Muscle layer of duodenum (tissue), 2 donors: ENCODE measurements at regions not wholly inside any gene's neighbourhood (a gene's known extent, or its start where the extent isn't known, plus 50 kb on each side); places are given as distances from the start of the nearest gene placed in this dataset.

ENCODE experiments used
- H3K27ac ChIP-seq: one replicate; pipeline ENCODE4 v1.7.0; 2013; ENCODE audit warnings: mild to moderate bottlenecking, low read length
- H3K27me3 ChIP-seq: one replicate; pipeline ENCODE4 v1.7.0; 2013; ENCODE audit warnings: low read depth, mild to moderate bottlenecking, control low read depth, low read length
- H3K36me3 ChIP-seq, 2 donors: one replicate each; pipeline ENCODE4 v1.7.0; 2013; ENCODE audit warnings: low read length in 2 of 2, control low read depth in 1 of 2, mild to moderate bottlenecking in 1 of 2; ENCODE audit not compliant: insufficient read depth in 2 of 2, control insufficient read depth in 1 of 2
- H3K4me1 ChIP-seq, 2 donors: one replicate each; pipeline ENCODE4 v1.7.0; 2013; ENCODE audit warnings: low read length in 2 of 2, mild to moderate bottlenecking in 2 of 2, control low read depth in 1 of 2, moderate library complexity in 1 of 2; ENCODE audit not compliant: insufficient read depth in 2 of 2, control insufficient read depth in 1 of 2
- H3K4me3 ChIP-seq, 2 donors: one replicate each; pipeline ENCODE4 v1.7.0; 2013; ENCODE audit warnings: low read length in 2 of 2, low read depth in 1 of 2, mild to moderate bottlenecking in 1 of 2
- H3K9me3 ChIP-seq, 2 donors: one replicate each; pipeline ENCODE4 v1.7.0; 2013; ENCODE audit warnings: low read length in 2 of 2, control low read depth in 1 of 2, mild to moderate bottlenecking in 1 of 2; ENCODE audit not compliant: control insufficient read depth in 1 of 2
- donor health status: healthy.

- Histone ChIP-seq H3K9me3 (no peaks in the 10 kb centered on the region), H3K27me3 (no peaks in the 10 kb centered on the region), H3K27ac (no peak overlapping the region), H3K4me1 (no peaks in the 10 kb centered on the region), H3K36me3 (no peaks in the 10 kb centered on the region), H3K4me3 (no peak overlapping the region)
These were observed 254.1 kb upstream of the ARPP21 start for GRCh38 chr3:35385271-35385670.

GRCh38 chr3:35389907-35390306 is 249.4 kb upstream of the ARPP21 start:
- no peaks in the 10 kb centered on the region for H3K27me3 ChIP-seq
- H3K27ac ChIP-seq = no peak overlapping the region
- H3K4me3 ChIP-seq = no peak overlapping the region
- peaks cover 0 to 11% of the 10 kb centered on the region in 2 donors for H3K9me3 ChIP-seq
- H3K36me3 ChIP-seq = no peaks in the 10 kb centered on the region
- H3K4me1 ChIP-seq = no peaks in the 10 kb centered on the region

- Histone ChIP-seq H3K36me3 (no peaks in the 10 kb centered on the region), H3K9me3 (peaks cover 0 to 11% of the 10 kb centered on the region in 2 donors), H3K4me3 (no peak overlapping the region), H3K27me3 (no peaks in the 10 kb centered on the region), H3K4me1 (no peaks in the 10 kb centered on the region), H3K27ac (no peak overlapping the region)
These were observed 247.1 kb upstream of the ARPP21 start for GRCh38 chr3:35392187-35392586.

DNA sequence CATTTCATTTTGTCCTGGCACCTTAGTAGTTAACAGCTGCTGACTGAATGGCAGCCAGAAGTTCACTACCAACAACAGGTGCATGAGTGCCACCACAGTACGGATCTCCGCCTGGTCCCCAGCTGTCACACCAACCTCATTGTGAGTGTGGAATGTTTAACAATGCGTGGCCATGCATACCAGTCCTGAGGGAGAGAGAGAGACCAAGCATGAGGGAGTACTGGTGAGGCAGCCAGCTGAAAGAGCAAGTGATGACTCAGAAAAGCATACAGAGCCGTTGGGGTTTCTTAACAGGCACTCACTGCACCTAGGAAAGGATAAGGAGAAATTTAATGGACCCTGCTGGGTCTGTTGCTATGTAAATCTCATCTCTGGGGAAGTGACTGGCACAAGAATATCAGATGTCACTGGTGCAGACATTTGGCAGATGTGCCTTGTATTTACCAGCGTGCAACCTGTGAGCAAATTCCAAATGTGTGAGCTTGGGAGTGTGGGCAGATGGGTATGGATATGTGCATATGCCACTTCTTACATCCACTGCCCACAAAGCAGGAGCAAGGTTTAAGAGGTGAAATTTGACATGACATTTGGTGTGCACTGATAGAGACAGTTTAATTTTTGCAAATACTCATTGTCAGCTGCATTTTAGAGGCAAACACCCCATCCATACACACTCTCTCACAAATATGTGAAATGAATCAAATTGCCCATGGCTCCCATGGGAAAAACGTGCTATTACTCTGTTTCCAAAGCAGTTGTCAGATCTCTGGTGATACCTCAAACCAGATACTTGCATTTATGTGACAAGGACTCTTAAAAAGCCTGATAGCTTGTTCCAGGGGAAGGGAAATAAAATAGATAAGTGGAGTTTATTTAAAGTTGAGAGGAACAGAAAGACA is 245.2 kb upstream of the ARPP21 start:
- no peak overlapping the region for H3K4me3 ChIP-seq
- no peaks in the 10 kb centered on the region for H3K36me3 ChIP-seq
- peaks cover 0 to 11% of the 10 kb centered on the region in 2 donors for H3K9me3 ChIP-seq
- H3K4me1 ChIP-seq = no peaks in the 10 kb centered on the region
- no peak overlapping the region for H3K27ac ChIP-seq
- no peaks in the 10 kb centered on the region for H3K27me3 ChIP-seq

DNA sequence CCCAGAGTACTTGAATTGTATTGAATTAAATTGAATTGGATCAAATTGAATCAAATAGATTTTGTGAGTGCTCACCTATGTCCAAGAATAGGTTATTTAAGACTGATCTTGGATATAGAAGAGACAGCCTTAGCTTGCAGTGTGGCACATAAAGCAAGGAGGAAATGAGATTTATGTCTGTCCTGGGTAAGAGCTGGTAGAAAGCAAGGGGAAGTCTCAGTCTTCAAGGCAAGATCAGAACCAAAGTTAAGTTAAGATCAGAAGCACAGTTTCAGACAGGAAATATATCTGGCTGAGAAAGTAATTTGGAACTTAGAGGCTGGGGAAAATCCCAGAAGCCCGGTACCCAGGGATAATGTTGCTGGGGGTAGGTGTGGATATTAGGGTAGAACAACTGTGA is 244.4 kb upstream of the ARPP21 start:
- Histone ChIP-seq H3K27ac (no peak overlapping the region), H3K4me3 (no peak overlapping the region), H3K9me3 (peaks cover 0 to 11% of the 10 kb centered on the region in 2 donors), H3K27me3 (no peaks in the 10 kb centered on the region), H3K4me1 (no peaks in the 10 kb centered on the region), H3K36me3 (no peaks in the 10 kb centered on the region)

GRCh38 chr3:35401671-35402070 is 237.7 kb upstream of the ARPP21 start:
- H3K4me1 ChIP-seq = no peaks in the 10 kb centered on the region

GRCh38 chr3:35404571-35404970 is 234.8 kb upstream of the ARPP21 start:
- no peaks in the 10 kb centered on the region for H3K36me3 ChIP-seq

More at GRCh38 chr3:35401671-35402070, 237.7 kb upstream of the ARPP21 start:
- H3K9me3 ChIP-seq = no peaks in the 10 kb centered on the region
- no peaks in the 10 kb centered on the region for H3K36me3 ChIP-seq
- H3K27me3 ChIP-seq = no peaks in the 10 kb centered on the region
- H3K4me3 ChIP-seq = no peak overlapping the region
- H3K27ac ChIP-seq = no peak overlapping the region

GRCh38 chr3:35408882-35409281 is 230.4 kb upstream of the ARPP21 start:
- Histone ChIP-seq H3K9me3 (no peaks in the 10 kb centered on the region), H3K36me3 (no peaks in the 10 kb centered on the region), H3K4me1 (no peaks in the 10 kb centered on the region), H3K27me3 (no peaks in the 10 kb centered on the region), H3K27ac (no peak overlapping the region), H3K4me3 (no peak overlapping the region)

More at GRCh38 chr3:35404571-35404970, 234.8 kb upstream of the ARPP21 start:
- Histone ChIP-seq H3K27ac (no peak overlapping the region), H3K4me1 (no peaks in the 10 kb centered on the region), H3K4me3 (no peak overlapping the region), H3K9me3 (no peaks in the 10 kb centered on the region), H3K27me3 (no peaks in the 10 kb centered on the region)

DNA sequence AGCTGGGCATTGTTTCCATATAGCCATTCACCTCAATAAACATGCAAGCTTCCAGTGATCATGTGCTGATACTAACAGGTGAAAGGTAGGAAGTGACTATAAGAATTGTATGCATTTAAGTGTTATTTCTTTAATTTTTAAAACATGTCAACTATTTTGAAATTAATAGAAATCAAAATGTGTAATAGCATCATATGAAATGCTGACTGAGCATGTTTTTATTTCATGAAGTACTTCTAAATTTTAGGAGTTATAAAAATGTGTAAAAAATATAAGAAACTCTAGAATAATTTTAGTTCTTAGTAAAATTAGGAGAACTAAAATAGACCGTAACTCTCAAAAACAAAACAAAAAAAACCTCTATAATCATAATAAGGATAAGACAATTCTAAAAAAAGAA is 229.3 kb upstream of the ARPP21 start:
- no peaks in the 10 kb centered on the region for H3K9me3 ChIP-seq
- no peaks in the 10 kb centered on the region for H3K36me3 ChIP-seq
- no peak overlapping the region for H3K27ac ChIP-seq
- no peaks in the 10 kb centered on the region for H3K4me1 ChIP-seq
- H3K27me3 ChIP-seq = no peaks in the 10 kb centered on the region
- no peak overlapping the region for H3K4me3 ChIP-seq

- H3K4me3 ChIP-seq = no peak overlapping the region
- no peaks in the 10 kb centered on the region for H3K4me1 ChIP-seq
- no peaks in the 10 kb centered on the region for H3K36me3 ChIP-seq
- no peaks in the 10 kb centered on the region for H3K9me3 ChIP-seq
- no peaks in the 10 kb centered on the region for H3K27me3 ChIP-seq
- no peak overlapping the region for H3K27ac ChIP-seq
These were observed 225.8 kb upstream of the ARPP21 start for GRCh38 chr3:35413483-35413882.

- no peaks in the 10 kb centered on the region for H3K4me1 ChIP-seq
- H3K9me3 ChIP-seq = no peaks in the 10 kb centered on the region
- no peaks in the 10 kb centered on the region for H3K36me3 ChIP-seq
- no peaks in the 10 kb centered on the region for H3K27me3 ChIP-seq
- H3K27ac ChIP-seq = no peak overlapping the region
- no peak overlapping the region for H3K4me3 ChIP-seq
These were observed 222.2 kb upstream of the ARPP21 start for GRCh38 chr3:35417080-35417479.

GRCh38 chr3:35422101-35422500 is 217.2 kb upstream of the ARPP21 start:
- H3K4me3 ChIP-seq = no peak overlapping the region
- H3K36me3 ChIP-seq = no peaks in the 10 kb centered on the region
- no peak overlapping the region for H3K27ac ChIP-seq
- no peaks in the 10 kb centered on the region for H3K27me3 ChIP-seq
- H3K9me3 ChIP-seq = no peaks in the 10 kb centered on the region
- no peaks in the 10 kb centered on the region for H3K4me1 ChIP-seq
